GM18951 (cell line): ENCODE measurements at regions not wholly inside any gene's neighbourhood (a gene's known extent, or its start where the extent isn't known, plus 50 kb on each side); places are given as distances from the start of the nearest gene placed in this dataset.

Experiments
- POLR2A ChIP-seq: IDR thresholded peaks from 4 replicates; pipeline ENCODE4 v1.6.1; 2011; ENCODE audit warnings: mild to moderate bottlenecking; ENCODE audit not compliant: insufficient read length, insufficient read depth; ENCODE audit errors: extremely low read depth
- in situ Hi-C: fragments of 300-500 bp; cut with MboI; formaldehyde crosslinking; loops from one replicate; pipeline ENCODE4 v1.12.0; 2022; ENCODE audit warnings: low sequenced_read_pairs, mixed read lengths, inconsistent platforms; ENCODE audit not compliant: unreplicated experiment

- TF ChIP-seq POLR2A: no peak
- in situ Hi-C loops: no loop called here
These were observed 270.0 kb upstream of the NAV3 start for GRCh38 chr12:77560714-77561113.

- TF ChIP-seq POLR2A: no peak
These were observed 271.2 kb upstream of the NAV3 start for GRCh38 chr12:77559400-77560074.

GRCh38 chr12:77555074-77555473, 275.6 kb upstream of the NAV3 start:
- no peak for TF ChIP-seq POLR2A

More at GRCh38 chr12:77559400-77560074, 271.2 kb upstream of the NAV3 start:
- in situ Hi-C loops: no loop called here

GRCh38 chr12:77553976-77554619, 276.6 kb upstream of the NAV3 start:
- TF ChIP-seq POLR2A: no peak
- in situ Hi-C loops: no loop called here

More at GRCh38 chr12:77555074-77555473, 275.6 kb upstream of the NAV3 start:
- in situ Hi-C loops: no loop called here

- in situ Hi-C loops: no loop called here
- no peak for TF ChIP-seq POLR2A
These were observed 281.1 kb upstream of the NAV3 start for GRCh38 chr12:77549383-77550128.

GRCh38 chr12:77548797-77549196, 281.9 kb upstream of the NAV3 start:
- no peak for TF ChIP-seq POLR2A
- in situ Hi-C loops: no loop called here

GRCh38 chr12:77540097-77540496, 290.6 kb upstream of the NAV3 start:
- TF ChIP-seq POLR2A: no peak
- in situ Hi-C loops: no loop called here

GRCh38 chr12:77537663-77538062, 293.0 kb upstream of the NAV3 start:
- TF ChIP-seq POLR2A: no peak
- in situ Hi-C loops: no loop called here

- in situ Hi-C loops: no loop called here
- no peak for TF ChIP-seq POLR2A
These were observed 295.0 kb upstream of the NAV3 start for GRCh38 chr12:77535734-77536133.

- no peak for TF ChIP-seq POLR2A
- in situ Hi-C loops: no loop called here
These were observed 298.8 kb upstream of the NAV3 start for GRCh38 chr12:77531912-77532311.

GRCh38 chr12:77522247-77522646, 308.4 kb upstream of the NAV3 start:
- in situ Hi-C loops: no loop called here
- TF ChIP-seq POLR2A: no peak

- in situ Hi-C loops: no loop called here
- no peak for TF ChIP-seq POLR2A
These were observed 309.1 kb upstream of the NAV3 start for GRCh38 chr12:77521508-77522115.

GRCh38 chr12:77514511-77514910, 316.2 kb upstream of the NAV3 start:
- in situ Hi-C loops: no loop called here
- no peak for TF ChIP-seq POLR2A
